ENCODE measurements at regions not wholly inside any gene's neighbourhood (a gene's known extent, or its start where the extent isn't known, plus 50 kb on each side); places are given as distances from the start of the nearest gene placed in this dataset.

DNA sequence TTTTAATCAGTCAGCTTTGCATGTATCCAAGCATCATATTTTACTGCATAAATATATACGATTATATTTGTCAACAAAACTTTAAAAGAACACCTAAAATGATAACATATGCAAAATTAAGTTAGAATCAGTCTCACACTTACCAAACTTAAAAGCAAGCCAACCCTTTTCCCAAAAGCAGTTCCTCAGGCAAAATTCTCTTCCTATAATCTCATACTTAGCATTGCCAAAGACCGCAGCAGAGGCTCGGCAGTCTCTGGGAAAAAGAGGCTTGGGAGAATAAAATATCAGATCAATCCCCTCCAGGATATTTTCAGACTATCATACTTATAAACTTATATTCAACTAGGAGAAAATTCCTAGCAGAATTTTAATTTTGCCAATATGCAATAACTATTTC is 93.2 kb upstream of the RGS18 start:
- intact Hi-C loops (cut with micrococcal nuclease) = no loop called here

DNA sequence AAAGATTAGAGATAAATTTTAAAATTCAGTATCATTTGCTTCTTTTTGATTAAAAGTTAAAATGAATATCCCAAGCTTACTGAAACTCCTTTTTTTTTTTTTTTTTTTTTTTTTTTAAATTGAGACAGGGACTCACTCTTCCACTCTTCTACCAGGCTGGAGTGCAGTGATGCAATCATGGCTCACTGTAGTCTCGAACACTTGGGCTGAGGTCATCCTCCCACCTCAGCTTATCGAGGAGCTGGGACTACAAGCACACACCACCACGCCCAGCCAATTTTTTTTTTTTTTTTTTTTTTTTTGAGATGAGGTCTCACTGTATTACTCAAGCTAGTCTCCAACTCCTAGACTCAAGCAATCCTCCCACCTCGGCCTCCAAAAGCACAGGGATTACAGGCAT is 92.1 kb upstream of the RGS18 start:
- intact Hi-C loops (cut with micrococcal nuclease) = no loop called here

DNA sequence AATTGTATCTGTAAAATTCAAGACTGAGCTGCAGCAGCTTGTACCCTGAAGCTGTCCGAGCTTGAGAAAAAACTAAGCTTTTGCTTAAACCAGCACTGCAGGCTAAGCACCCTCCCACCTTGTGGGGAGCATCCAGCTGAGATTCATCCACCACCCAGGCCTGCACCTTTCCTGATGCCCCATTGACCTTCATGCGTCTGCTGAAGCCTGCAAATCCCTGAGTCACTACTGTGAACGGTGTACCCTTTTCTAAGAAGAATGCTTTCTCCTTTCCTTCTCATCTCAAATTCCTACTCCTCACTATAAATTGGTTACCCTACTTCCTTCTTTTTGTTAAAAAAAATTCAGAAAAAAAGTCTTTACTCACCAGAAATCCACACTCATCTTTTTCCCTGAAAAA is 90.9 kb upstream of the RGS18 start:
- intact Hi-C loops (cut with micrococcal nuclease) = no loop called here

DNA sequence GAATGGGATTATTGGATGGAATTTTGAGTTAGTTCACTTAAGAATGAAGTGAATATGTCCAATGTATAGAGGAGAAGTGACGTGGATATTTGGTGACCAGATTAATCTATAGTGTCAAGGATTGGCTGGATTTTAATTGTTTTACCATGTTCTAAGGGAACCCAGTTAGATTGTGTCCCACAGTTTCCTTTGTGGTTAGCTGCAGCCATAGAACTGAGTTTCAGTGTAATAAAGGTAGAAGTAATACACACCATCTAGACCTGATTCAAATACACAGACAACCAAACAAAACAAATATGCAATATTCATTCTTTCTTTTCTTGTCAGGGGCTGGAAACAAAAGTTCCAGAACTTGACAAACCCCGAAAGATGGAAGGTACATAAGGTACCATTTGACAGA is 88.0 kb upstream of the RGS18 start:
- intact Hi-C loops (cut with micrococcal nuclease) = no loop called here

GRCh38 chr1:192080684-192081083 is 77.6 kb upstream of the RGS18 start:
- intact Hi-C loops (cut with micrococcal nuclease) = no loop called here

DNA sequence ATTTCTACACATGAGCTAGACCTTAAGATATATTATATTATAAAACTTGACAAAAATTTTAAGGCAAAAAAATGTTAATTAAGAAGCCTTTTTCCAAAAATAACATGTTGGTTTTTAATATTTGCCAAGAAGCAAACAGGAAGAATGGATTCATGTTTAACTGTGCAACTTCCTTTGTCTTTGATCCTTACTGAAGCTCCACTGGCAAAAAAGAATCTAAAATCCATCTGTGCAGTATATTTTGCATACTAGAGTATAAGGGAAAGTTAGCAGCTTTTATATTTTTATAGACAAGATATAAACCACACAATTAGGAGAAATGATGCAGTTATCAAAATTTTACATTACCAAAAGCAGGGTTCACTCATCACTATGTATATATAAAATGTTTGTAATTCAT is 76.9 kb upstream of the RGS18 start:
- intact Hi-C loops (cut with micrococcal nuclease) = no loop called here

DNA sequence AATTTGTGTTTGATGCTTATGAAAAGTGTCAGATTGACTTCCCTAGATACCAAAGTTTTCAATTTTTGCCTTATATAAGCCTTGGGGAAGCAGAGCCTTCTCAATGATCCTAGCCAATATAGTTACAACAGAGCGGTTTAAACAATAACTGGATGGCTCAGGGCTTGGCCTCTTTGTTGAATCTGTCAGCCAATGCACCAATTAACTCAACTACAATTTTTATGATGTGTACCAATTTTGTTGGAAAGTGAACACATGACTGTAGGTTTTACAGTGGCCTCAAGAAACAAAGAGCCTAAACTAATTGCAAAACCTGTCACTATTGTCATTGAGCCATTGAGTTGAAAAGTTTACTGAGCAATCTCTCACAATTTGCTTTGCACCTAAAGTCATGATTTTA is 71.6 kb upstream of the RGS18 start:
- intact Hi-C loops (cut with micrococcal nuclease) = no loop called here

GRCh38 chr1:192087334-192087733 is 70.9 kb upstream of the RGS18 start:
- intact Hi-C loops (cut with micrococcal nuclease) = no loop called here

GRCh38 chr1:192088496-192088895 is 69.8 kb upstream of the RGS18 start:
- intact Hi-C loops (cut with micrococcal nuclease) = no loop called here

DNA sequence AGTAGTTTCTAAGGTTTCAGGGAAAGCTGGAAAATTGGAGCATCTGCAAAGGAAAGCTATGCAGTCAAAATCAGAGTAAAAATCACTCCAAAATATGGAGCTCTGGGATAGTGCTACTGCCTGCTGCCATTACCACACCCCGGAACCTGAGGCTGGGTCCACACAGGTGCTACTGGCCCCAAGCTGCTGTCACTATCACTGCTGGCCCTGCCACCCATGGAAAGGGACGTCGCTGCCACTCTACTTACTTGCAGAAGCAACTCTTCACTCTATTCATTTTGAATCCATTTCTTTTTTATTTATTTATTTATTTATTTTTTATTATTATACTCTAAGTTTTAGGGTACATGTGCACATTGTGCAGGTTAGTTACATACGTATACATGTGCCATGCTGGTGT is 60.3 kb upstream of the RGS18 start:
- intact Hi-C loops (cut with micrococcal nuclease) = no loop called here

- intact Hi-C loops (cut with micrococcal nuclease) = no loop called here
Observed at GRCh38 chr1:192099328-192099727, 58.9 kb upstream of the RGS18 start.

DNA sequence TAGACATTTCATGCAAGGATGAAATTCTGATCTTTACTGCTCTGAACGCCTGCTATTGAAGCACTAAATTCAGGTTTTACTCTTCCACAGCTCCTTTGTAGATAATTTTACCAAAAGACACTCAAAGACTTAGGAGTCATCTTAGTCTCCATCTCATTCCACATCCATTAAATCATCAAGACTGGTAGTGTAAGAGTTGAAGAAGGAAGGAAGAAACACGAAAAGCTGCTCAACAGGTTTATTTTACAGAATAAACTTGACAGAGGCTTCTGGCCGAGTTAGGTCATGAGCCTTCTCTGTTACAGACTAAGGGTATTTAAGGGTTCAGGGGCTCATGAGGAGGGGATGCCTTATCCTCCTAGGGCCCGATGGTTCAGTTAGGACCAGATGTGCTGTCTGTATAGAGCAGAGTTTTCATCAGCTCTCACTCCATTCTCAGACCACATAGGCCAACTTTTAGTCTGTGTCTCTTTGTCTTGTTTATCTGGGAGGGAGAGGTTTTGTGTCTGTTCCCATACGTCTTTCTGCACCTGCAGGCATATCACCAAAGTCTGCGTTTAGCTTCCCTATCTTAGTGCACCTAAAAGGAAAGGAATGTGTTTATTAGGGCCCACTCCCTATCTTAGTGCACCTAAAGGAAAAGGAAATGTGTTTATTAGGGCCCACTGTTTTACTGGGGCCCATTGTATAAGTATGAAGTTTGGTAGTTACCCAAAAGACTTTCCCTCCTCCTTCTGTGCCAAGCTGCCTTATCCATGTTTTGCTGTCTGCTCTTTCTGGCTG is 57.4 kb upstream of the RGS18 start:
- intact Hi-C loops (cut with micrococcal nuclease) = no loop called here

- intact Hi-C loops (cut with micrococcal nuclease) = no loop called here
Observed at GRCh38 chr1:192104128-192104527, 54.1 kb upstream of the RGS18 start.

DNA sequence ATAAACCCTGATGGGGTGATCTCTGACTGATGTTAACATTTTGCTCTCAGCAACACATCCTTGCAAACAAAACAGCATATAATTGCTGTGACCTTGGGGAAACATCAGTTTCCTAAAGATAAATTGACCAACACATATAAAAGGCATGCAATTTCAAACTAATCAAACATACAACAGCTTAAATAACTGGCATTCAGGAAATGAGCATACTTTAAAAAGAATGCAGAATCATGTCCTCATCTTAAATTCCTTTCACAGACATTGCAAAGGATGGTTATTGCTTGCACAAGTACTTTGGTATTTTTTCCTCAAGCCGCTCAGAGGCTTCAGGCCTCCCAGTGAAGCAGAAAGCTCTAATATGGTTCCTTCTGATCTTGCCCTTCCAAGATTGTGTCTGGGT is 53.4 kb upstream of the RGS18 start:
- intact Hi-C loops (cut with micrococcal nuclease) = no loop called here

- intact Hi-C loops (cut with micrococcal nuclease) = no loop called here
Observed at GRCh38 chr1:192108161-192108560, 50.1 kb upstream of the RGS18 start.

All from T-helper 2 cell treated with Interferon-gamma antibody and Interleukin-4, amounts not matched to agents 100 ng/mL and 5 ng/mL, for 36 hours (primary cell).